ENCODE measurements at regions not wholly inside any gene's neighbourhood (a gene's known extent, or its start where the extent isn't known, plus 50 kb on each side); places are given as distances from the start of the nearest gene placed in this dataset.

GRCh38 chr13:39943711-39944110 lies 288.2 kb downstream of the COG6 start:
- H3K27ac Mint-ChIP-seq, result no peak overlapping the region
- DNase-seq (ENCODE audit: low spot score) (no peak), ATAC-seq (no peak)
- no peaks in the 10 kb centered on the region for H3K9me3 Mint-ChIP-seq
- TF ChIP-seq CREM (CRISPR knock-in tag; IDR thresholded peaks at IDR 0.05), result no peak
- no peak for TF ChIP-seq JUN (CRISPR knock-in tag; IDR thresholded peaks at IDR 0.05)
- TF ChIP-seq HMGA2 (CRISPR knock-in tag; IDR thresholded peaks at IDR 0.05), result no peak
- TF ChIP-seq SP1 (CRISPR knock-in tag; conservative IDR thresholded peaks at IDR 0.05), result no peak
- no peak for TF ChIP-seq CTCF (IDR thresholded peaks at IDR 0.05)
- no peak for TF ChIP-seq FOXK1 (CRISPR knock-in tag; IDR thresholded peaks at IDR 0.05)
- no peak for TF ChIP-seq OVOL2 (CRISPR knock-in tag; IDR thresholded peaks at IDR 0.05; ENCODE audit: borderline replicate concordance)
- no peak for TF ChIP-seq ZNF416 (CRISPR knock-in tag; IDR thresholded peaks at IDR 0.05)
- TF ChIP-seq CBFB (CRISPR knock-in tag; IDR thresholded peaks at IDR 0.05; ENCODE audit: low read depth), result no peak
- TF ChIP-seq MLX (CRISPR knock-in tag; IDR thresholded peaks at IDR 0.05), result no peak
- TF ChIP-seq E2F4 (CRISPR knock-in tag; IDR thresholded peaks at IDR 0.05; ENCODE audit: borderline replicate concordance, low read depth), result no peak
- TF ChIP-seq FOXP1 (CRISPR knock-in tag; IDR thresholded peaks at IDR 0.05; ENCODE audit: borderline replicate concordance), result no peak
- H3K36me3 Mint-ChIP-seq, result no peaks in the 10 kb centered on the region
- peaks cover 28% of the 10 kb centered on the region for H3K4me1 Mint-ChIP-seq
- no peak overlapping the region for H3K4me3 Mint-ChIP-seq
- ChIA-PET POLR2A (no interaction called here), CTCF (interaction anchor here (1.2 to 4.4 kb wide), 8 partner anchors 9 to 257 kb away, joined by 3 to 55 read pairs (median 6); no protein-coding TSS in a partner anchor)
- peaks cover 22% of the 10 kb centered on the region for H3K27me3 Mint-ChIP-seq (ENCODE audit: low read depth)

GRCh38 chr13:39945226-39945625 lies 289.8 kb downstream of the COG6 start:
- H3K4me1 Mint-ChIP-seq, result peaks cover 28% of the 10 kb centered on the region
- no peaks in the 10 kb centered on the region for H3K9me3 Mint-ChIP-seq
- ATAC-seq, result no peak
- no peak overlapping the region for H3K4me3 Mint-ChIP-seq
- peaks cover 17% of the 10 kb centered on the region for H3K27me3 Mint-ChIP-seq (ENCODE audit: low read depth)
- no peak overlapping the region for H3K27ac Mint-ChIP-seq
- CTCF ChIA-PET, result interaction anchor here (4.4 kb wide), 1 partner anchor 8 kb away, joined by 55 read pairs; no protein-coding TSS in a partner anchor
- TF ChIP-seq FOXJ3 (CRISPR knock-in tag; IDR thresholded peaks at IDR 0.05; ENCODE audit: borderline replicate concordance) (no peak), ZSCAN18 (CRISPR knock-in tag; IDR thresholded peaks at IDR 0.05) (no peak), ATF3 (CRISPR knock-in tag; conservative IDR thresholded peaks at IDR 0.05) (no peak)
- peak; percentile 17 for DNase-seq (ENCODE audit: low spot score)
- no peaks in the 10 kb centered on the region for H3K36me3 Mint-ChIP-seq
- POLR2A ChIA-PET, result no interaction called here

- Mint-ChIP-seq H3K36me3 (no peaks in the 10 kb centered on the region), H3K4me3 (no peak overlapping the region)
- CTCF ChIA-PET, result interaction anchor here (1.2 kb wide), 1 partner anchor 71 kb away, joined by 3 read pairs; no protein-coding TSS in a partner anchor
Measured at GRCh38 chr13:39946769-39947168, 291.3 kb downstream of the COG6 start.

More at GRCh38 chr13:39946769-39947168, 291.3 kb downstream of the COG6 start:
- peaks cover 5% of the 10 kb centered on the region for H3K27me3 Mint-ChIP-seq (ENCODE audit: low read depth)
- no peak overlapping the region for H3K27ac Mint-ChIP-seq
- peaks cover 18% of the 10 kb centered on the region for H3K4me1 Mint-ChIP-seq
- no peak for ATAC-seq
- DNase-seq (ENCODE audit: low spot score), result no peak
- no peaks in the 10 kb centered on the region for H3K9me3 Mint-ChIP-seq
- TF ChIP-seq FOXP1 (CRISPR knock-in tag; IDR thresholded peaks at IDR 0.05; ENCODE audit: borderline replicate concordance) (no peak), ZNF317 (CRISPR knock-in tag; IDR thresholded peaks at IDR 0.05; ENCODE audit: borderline replicate concordance, low read depth) (no peak), NFATC4 (CRISPR knock-in tag; IDR thresholded peaks at IDR 0.05) (no peak), ZNF423 (CRISPR knock-in tag; IDR thresholded peaks at IDR 0.05) (no peak), ZNF425 (CRISPR knock-in tag; conservative IDR thresholded peaks at IDR 0.05) (no peak), NFYB (CRISPR knock-in tag; conservative IDR thresholded peaks at IDR 0.05; ENCODE audit: low read depth) (no peak), PRRX2 (CRISPR knock-in tag; IDR thresholded peaks at IDR 0.05) (no peak), HMGA2 (CRISPR knock-in tag; IDR thresholded peaks at IDR 0.05) (no peak), ETV6 (CRISPR knock-in tag; IDR thresholded peaks at IDR 0.05) (no peak)
- POLR2A ChIA-PET, result no interaction called here
